HG02678 (cell line): ENCODE measurements at regions not wholly inside any gene's neighbourhood (a gene's known extent, or its start where the extent isn't known, plus 50 kb on each side); places are given as distances from the start of the nearest gene placed in this dataset.
"Not testable (repeated sequence)": the region's sequence is repeated elsewhere in the genome, so short reads cannot be mapped to it uniquely, and the experiment has no call there.

Experiments
- ATAC-seq: cut with Tn5 transposase; IDR thresholded peaks from one replicate; pipeline ENCODE4 v1.9.1; 2021; ENCODE audit warnings: mild to moderate bottlenecking, moderate library complexity; ENCODE audit not compliant: unreplicated experiment

GRCh38 chr4:187695531-187695930 lies 300.0 kb upstream of the ZFP42 start:
- ATAC-seq = not testable (repeated sequence)

GRCh38 chr4:187711586-187711985 lies 284.0 kb upstream of the ZFP42 start:
- ATAC-seq = no peak

GRCh38 chr4:187714957-187715356 lies 280.6 kb upstream of the ZFP42 start:
- no peak for ATAC-seq

DNA sequence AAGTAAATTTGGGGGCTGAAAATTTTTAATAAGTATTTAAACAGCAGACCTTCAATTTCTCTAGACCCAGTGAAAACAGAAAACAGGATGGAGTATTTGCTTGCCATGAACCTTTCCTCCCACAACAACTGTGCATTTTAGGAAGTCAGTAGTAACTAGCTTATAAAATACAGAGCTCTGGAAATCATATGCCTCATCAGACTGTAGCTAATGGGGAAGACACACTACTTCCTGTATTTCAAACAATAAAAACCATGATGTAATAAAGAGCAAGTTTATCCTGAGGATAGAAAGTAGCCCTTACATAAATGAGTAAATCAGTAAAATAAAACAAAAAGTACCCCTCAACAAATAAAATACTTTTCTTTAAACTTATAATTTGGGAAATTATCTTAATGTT lies 280.1 kb upstream of the ZFP42 start:
- ATAC-seq = no peak

GRCh38 chr4:187724456-187724855 lies 271.1 kb upstream of the ZFP42 start:
- no peak for ATAC-seq

DNA sequence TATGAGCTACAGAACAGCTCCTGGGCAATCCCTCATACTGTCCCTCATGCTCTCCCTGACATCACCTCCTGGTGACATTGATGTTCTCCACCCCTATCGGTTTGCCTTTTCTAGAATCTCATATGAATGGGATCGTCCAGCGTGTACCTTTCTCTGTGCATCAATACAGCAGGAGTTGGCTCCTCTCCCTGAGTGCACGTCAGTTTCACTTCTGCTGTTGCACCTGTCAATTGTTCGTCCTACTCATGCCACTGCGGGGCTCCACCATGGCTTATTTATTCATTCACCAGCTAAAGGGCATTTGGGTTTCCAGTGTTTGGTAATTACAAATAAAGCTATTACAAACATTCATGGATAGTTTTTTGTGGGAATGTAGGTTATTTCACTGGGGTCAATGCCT lies 269.1 kb upstream of the ZFP42 start:
- ATAC-seq = no peak

GRCh38 chr4:187732524-187732923 lies 263.0 kb upstream of the ZFP42 start:
- no peak for ATAC-seq

- no peak for ATAC-seq
These were observed 255.8 kb upstream of the ZFP42 start for GRCh38 chr4:187739771-187740170.

DNA sequence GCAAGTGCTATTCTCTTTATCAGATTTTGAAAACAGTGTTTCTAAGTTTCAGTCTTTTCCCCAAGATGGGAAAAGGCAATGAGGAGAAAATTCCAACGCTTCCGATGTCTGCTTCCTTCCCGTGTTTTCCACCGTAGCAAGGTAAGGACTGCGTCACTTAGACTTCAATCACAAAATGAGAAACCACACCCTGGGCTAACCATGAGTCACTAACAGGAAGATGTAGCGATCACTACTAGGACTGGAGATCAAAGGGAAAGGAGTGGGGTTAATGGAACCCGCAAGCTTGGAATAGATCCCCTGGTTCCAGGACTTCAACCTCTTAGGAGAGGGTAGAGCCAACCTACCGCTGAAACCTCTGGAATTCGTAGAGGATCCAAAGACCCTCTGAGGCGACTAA lies 250.7 kb upstream of the ZFP42 start:
- ATAC-seq = no peak

DNA sequence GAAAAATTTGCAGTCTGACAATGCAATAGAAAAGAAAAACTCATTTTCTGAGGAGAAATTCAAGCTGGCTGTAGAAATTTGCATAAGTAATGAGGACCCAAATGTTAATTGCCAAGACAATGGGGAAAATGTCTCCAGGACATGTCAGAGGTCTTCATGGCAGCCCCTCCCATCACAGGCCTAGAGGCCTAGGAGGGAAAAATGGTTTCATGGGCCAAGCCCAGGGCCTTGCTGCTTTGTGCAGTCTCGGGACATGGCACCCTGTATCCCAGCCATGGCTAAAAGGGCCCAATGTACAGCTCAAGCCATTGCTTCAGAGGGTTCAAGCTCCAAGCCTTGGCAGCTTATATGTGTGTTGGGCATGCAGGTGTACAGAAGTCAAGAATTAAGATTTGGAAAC lies 244.9 kb upstream of the ZFP42 start:
- ATAC-seq = not testable (repeated sequence)

- ATAC-seq = no peak
These were observed 228.4 kb upstream of the ZFP42 start for GRCh38 chr4:187767158-187767557.

GRCh38 chr4:187767687-187768086 lies 227.9 kb upstream of the ZFP42 start:
- no peak for ATAC-seq

GRCh38 chr4:187770345-187770744 lies 225.2 kb upstream of the ZFP42 start:
- ATAC-seq = no peak

GRCh38 chr4:187777954-187778353 lies 217.6 kb upstream of the ZFP42 start:
- no peak for ATAC-seq

DNA sequence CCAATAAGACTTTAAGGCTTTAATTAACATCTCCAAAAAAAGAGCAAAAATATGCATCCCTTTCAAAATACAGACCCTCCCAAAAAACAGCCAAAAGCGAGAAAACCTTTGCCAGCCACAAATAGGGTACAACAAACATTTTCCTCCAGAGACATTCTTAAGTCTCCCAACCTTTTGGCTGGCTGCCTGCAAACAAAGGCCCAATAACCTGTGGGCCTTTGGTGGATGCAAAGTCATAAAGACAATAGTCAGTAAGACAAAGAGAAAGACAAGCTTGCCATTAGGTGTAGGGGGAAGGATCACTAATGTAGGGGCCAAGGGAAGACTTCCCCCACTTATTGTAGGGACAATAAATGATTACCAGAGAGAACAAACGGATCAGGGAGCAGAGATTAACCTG lies 215.5 kb upstream of the ZFP42 start:
- ATAC-seq = no peak

DNA sequence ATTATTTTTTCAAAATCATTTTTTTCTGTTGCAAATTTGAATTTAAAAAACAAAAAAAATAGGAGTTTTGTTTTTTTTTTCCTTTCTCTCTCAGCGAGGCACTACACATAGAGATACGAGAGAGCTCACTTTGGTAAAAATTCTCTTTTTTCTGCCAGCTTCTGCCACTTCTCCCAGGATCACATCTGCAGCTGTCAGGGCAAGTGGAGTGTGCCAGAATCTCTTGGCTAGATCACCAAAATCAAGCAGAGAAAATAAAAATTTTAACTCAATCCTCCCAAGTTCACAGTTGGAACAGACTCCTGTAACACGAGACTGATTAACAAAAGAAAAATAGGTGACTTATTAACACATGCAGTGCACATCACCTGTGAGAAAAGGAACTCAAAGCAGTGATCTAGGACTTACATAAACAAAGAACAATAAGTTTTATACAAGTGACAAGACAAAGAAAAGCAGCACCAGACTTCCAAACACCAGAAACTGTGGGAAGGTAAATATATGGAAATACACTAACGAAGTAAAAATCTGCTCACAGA lies 213.2 kb upstream of the ZFP42 start:
- ATAC-seq = no peak

- no peak for ATAC-seq
These were observed 209.4 kb upstream of the ZFP42 start for GRCh38 chr4:187786190-187786589.

DNA sequence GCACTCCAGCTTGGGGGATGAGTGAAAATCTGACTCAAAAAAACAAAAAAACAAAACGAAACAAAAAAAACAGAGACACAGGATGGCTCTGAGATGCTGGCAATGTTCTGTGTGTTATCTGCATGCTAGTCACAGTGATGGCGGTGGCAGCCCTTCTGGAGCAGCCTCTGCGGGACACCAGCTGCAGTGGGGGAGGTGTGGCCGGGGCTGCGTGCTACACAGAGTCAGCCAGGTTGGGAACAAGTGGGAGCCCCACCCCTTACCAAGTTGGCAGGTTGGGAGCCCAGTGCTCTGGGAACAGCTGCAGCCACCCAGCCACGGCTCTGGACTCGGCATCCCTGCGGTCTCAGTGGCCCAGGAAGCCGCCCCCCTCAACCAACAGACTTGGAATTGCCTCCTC lies 206.5 kb upstream of the ZFP42 start:
- no peak for ATAC-seq

- ATAC-seq = no peak
These were observed 199.8 kb upstream of the ZFP42 start for GRCh38 chr4:187795737-187796136.

DNA sequence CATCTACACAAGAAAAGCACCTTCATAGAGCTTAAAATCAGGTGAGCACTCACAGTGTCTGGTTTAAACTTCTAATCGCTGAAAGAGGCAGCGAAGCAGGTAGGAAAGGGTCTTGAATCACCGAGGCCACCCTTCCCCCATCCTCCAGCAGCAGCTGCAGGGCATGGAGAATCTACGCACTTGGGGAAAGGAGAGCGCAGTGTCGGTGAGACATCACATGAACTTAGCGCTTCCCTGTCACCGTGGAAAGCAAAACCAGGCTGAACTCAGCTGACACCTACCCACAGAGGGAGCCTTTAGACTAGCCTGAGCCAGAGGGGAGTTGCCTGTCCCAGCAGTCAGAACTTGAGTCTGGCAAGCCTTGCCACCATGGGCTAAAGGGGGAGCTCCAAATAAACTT lies 197.2 kb upstream of the ZFP42 start:
- no peak for ATAC-seq

DNA sequence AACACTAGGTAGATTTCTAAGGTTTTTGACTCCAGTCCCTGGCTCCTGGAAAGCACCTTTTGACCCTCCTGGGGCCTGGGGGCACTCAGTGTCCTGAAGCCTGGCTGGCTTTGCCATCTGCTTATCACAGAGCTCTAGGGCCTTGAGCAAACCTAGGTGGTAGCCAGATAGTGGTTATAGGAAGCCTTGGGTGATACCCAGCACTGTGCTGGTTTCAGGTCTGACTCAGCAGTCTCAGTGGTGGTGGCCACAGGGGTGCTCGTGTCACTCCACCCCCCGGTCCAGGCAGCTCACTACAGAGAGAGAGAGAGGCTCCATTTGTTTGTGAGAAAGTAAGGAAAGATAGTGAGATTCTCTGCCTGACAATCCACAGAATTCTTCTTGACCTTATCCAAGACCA lies 195.8 kb upstream of the ZFP42 start:
- ATAC-seq = no peak

DNA sequence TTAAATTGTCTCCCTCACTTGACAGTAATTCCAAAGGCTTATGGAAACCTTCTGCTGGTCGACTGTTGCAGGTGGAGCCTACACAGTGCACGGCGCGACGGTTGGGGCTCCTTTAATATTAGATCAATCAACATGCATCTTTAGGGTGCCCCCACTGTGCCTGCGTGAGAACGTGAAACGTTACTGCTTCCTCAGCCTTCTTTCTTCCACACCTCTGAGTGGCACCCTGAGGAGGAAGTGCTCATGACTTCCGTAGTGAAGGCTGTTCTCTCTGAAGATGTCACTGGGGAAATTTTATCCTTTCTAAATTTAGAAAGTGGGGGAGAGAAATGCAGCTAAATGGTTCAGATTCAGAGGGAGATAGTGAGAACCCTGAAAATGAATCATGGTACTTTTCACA lies 184.0 kb upstream of the ZFP42 start:
- ATAC-seq = no peak

DNA sequence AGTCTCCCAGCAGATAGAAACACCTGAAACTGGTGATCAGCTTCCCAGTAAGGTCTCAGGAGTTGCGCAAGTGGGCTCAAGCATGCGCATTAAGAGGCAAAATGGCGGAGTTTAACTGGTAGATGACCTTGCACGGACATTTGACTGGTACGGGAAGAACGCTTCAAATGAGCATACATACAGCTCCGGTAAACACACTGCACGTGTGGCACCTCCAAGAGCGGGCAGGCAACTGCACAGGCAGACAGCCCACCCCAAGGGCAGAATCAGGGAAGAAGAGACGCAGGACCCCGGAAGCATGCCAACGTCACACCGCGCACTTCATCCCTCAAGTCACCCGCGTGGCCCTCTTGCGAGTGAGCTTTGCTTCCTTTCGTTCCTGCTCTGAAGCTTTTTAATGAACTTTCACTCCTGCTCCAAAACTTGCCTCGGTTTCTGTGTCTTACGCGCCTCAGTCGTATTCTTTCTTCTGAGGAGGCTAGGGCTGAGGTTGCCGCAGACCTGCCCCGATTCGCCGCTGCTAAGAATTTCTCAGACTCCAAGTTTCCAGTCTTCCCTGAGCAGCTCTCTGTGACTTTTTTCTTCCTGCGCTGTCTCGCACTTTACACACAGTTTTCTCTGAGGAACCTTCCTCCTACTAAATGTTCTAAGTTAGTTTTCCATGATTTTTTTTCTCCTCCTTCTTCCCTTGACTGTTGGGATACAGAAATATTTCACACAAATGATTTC lies 180.7 kb upstream of the ZFP42 start:
- no peak for ATAC-seq
